IPS DF 19.7 (cell line): ENCODE measurements at regions not wholly inside any gene's neighbourhood (a gene's known extent, or its start where the extent isn't known, plus 50 kb on each side); places are given as distances from the start of the nearest gene placed in this dataset.
"Not testable (repeated sequence)": the region's sequence is repeated elsewhere in the genome, so short reads cannot be mapped to it uniquely, and the experiment has no call there.

ENCODE experiments used
- DNase-seq: peaks from one replicate; pipeline ENCODE4 v3.0.0-alpha.2; 2013; ENCODE audit warnings: low read depth, low spot score

- DNase-seq, result no peak
These were observed 157.6 kb upstream of the IVNS1ABP start for GRCh38 chr1:185474440-185475149.

- no peak for DNase-seq
These were observed 156.1 kb upstream of the IVNS1ABP start for GRCh38 chr1:185473186-185473585.

- no peak for DNase-seq
These were observed 151.6 kb upstream of the IVNS1ABP start for GRCh38 chr1:185468626-185469025.

GRCh38 chr1:185467122-185467521 is 150.1 kb upstream of the IVNS1ABP start:
- DNase-seq, result no peak

- DNase-seq, result no peak
These were observed 147.7 kb upstream of the IVNS1ABP start for GRCh38 chr1:185464777-185465176.

- DNase-seq, result no peak
These were observed 146.4 kb upstream of the IVNS1ABP start for GRCh38 chr1:185463433-185463832.

- no peak for DNase-seq
These were observed 146.0 kb upstream of the IVNS1ABP start for GRCh38 chr1:185463011-185463410.

- not testable (repeated sequence) for DNase-seq
These were observed 143.7 kb upstream of the IVNS1ABP start for GRCh38 chr1:185460723-185461122.

- DNase-seq, result no peak
These were observed 142.1 kb upstream of the IVNS1ABP start for GRCh38 chr1:185459141-185459540.

- DNase-seq, result no peak
These were observed 141.6 kb upstream of the IVNS1ABP start for GRCh38 chr1:185458670-185459069.

GRCh38 chr1:185453496-185454192 is 136.6 kb upstream of the IVNS1ABP start:
- no peak for DNase-seq

GRCh38 chr1:185450917-185451316 is 133.9 kb upstream of the IVNS1ABP start:
- no peak for DNase-seq

GRCh38 chr1:185450060-185450788 is 133.2 kb upstream of the IVNS1ABP start:
- DNase-seq, result no peak

GRCh38 chr1:185449378-185450059 is 132.5 kb upstream of the IVNS1ABP start:
- no peak for DNase-seq

- no peak for DNase-seq
These were observed 131.6 kb upstream of the IVNS1ABP start for GRCh38 chr1:185448591-185449186.

GRCh38 chr1:185446131-185446530 is 129.1 kb upstream of the IVNS1ABP start:
- no peak for DNase-seq

- no peak for DNase-seq
These were observed 128.6 kb upstream of the IVNS1ABP start for GRCh38 chr1:185445594-185445993.

- no peak for DNase-seq
These were observed 127.6 kb upstream of the IVNS1ABP start for GRCh38 chr1:185444676-185445075.

- DNase-seq, result no peak
These were observed 125.0 kb upstream of the IVNS1ABP start for GRCh38 chr1:185442050-185442449.

GRCh38 chr1:185441605-185442004 is 124.6 kb upstream of the IVNS1ABP start:
- DNase-seq, result no peak

GRCh38 chr1:185440877-185441276 is 123.8 kb upstream of the IVNS1ABP start:
- DNase-seq, result no peak
